HG02623 (cell line): ENCODE measurements at regions not wholly inside any gene's neighbourhood (a gene's known extent, or its start where the extent isn't known, plus 50 kb on each side); places are given as distances from the start of the nearest gene placed in this dataset.
"Not testable (repeated sequence)": the region's sequence is repeated elsewhere in the genome, so short reads cannot be mapped to it uniquely, and the experiment has no call there.

Experiments used
- ATAC-seq: cut with Tn5 transposase; IDR thresholded peaks from one replicate; pipeline ENCODE4 v1.9.1; 2021; ENCODE audit warnings: moderate library complexity; ENCODE audit not compliant: unreplicated experiment

DNA sequence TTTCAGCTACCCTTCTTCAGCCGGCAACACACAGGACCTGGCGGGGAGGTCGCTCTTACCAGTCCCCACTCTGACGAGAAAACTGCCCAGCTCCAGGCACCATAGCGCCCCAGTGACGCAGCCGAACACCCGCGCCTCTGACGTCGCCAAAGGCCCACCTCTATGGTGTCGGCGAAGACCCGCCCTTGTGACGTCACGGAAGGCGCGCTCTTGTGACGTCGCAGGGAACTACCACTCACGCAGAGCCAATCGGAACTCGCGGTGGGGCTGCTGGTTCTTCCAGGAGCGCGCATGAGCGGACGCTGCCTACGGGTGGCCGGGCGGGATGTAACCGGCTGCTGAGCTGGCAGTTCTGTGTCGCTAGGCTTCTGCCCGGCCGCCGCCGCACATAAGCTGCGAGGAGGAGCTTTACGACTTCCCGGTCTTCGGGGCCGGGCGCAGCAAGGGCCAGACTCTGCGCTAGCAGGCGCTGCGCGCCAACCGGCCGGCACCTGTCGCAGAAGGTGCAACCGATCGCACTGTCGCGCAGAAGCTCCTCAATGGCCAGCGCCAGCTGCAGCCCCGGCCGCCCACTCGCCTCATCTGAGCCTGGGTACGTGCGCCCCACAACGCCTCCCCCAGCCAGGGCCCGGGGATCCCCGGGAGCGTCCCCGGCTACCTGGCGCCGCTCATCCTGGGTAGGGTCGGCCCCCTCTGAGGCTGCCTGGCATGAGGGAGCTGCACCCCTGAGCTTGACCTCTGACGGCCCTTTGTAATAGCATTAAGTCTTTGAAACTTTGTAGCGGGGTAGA, 121.3 kb upstream of the FBXO28 start:
- ATAC-seq = peak; percentile 100

DNA sequence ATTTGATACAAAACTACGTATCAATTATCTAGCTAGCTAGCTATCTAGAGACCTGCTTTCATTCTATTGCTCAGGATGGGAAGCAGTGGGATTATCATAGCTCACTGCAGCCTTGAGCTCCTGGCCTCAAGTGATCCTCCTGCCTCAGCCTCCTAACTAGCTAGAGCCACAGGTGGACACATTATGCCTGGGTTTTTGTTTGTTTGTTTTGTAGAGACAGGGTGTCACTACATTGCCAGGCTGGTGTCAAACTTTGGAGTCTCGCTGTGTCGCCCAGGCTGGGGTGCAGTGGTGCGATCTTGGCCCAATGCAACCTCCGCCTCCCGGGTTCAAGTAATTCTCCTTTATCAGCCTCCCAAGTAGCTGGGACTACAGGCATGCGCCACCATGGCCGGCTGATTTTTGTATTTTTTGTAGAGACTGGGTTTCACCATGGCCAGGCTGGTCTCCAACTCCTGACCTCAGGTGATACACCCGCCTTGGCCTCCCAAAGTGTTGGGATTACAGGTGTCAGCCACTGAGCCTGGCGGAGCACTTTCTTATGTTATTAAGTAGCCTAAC, 122.5 kb upstream of the FBXO28 start:
- not testable (repeated sequence) for ATAC-seq

DNA sequence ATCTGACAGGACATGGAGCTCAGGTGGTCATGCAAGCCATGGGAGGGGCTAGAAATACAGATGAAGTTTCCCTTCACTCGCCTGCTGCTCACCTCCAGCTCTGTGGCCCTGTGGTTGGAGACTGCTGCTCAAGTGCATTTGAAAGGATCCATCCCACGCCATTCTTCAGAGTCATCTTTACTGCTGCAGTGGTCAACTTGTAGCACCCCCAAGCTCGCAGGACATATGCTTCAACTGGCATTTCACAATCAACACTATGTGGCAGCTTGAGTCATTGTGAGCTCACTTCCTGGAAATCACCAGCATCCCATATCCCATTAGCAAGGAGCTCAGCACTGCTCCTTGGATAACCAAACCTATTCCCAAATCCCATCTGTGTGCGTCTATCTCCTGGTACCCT, 116.2 kb upstream of the TP53BP2 start:
- not testable (repeated sequence) for ATAC-seq

DNA sequence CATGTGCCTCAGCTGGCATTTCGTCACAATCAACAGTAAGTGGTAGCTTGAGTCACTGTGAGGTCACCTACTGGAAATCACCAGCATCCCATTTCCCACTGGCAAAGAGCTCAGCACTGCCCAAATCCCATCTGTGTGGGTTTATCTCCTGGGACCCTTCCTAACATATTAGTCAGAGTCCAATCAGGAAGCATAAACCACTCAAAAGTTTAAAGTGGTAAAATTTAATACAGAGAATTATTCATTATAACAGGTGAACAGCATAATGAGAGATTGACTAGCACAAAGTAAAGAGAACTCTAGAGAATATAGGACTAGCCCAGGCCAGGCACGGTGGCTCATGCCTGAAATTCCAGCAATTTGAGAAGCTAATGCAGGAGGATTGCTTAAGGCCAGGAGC, 107.1 kb upstream of the TP53BP2 start:
- not testable (repeated sequence) for ATAC-seq

DNA sequence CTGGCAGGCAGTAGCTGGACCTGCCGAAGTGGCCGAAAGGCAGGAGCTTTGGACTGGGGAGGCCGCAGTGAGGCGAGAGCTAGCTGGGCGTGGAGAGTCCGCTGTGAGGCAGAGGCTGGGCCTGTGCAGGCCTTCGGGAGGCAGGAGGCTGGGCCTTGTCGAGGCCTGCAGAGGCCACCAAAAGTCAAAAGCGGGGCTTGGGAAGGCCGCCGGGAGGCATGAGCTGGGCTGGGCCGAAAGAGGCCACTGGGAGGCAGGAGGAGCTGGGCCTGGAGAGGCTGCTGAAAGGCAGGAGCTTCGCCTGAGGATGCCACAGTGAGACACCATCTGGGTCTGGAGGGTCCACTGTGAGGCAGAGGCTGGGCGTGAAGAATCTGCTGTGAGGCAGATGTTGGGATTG, 105.8 kb upstream of the TP53BP2 start:
- ATAC-seq = not testable (repeated sequence)

DNA sequence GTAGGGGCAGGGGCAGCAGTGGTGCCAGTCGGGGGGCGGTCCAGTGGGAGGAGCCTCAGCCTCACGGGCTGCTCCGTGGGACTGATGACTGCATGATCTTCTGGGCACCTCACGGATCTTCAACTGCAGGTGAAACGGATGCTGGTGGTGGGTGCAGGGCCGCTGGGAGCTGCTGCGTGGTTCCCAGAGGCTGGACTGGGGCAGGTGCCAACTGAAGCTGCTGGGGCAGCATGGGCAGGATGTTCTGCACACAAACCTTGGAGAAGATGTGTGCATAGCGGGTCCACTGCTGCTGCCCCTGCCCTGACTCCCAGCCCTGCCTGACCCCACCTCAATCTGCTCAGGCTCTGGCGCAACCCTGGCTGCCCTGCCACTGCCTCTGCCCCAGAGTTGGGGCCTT, 104.2 kb upstream of the TP53BP2 start:
- not testable (repeated sequence) for ATAC-seq

DNA sequence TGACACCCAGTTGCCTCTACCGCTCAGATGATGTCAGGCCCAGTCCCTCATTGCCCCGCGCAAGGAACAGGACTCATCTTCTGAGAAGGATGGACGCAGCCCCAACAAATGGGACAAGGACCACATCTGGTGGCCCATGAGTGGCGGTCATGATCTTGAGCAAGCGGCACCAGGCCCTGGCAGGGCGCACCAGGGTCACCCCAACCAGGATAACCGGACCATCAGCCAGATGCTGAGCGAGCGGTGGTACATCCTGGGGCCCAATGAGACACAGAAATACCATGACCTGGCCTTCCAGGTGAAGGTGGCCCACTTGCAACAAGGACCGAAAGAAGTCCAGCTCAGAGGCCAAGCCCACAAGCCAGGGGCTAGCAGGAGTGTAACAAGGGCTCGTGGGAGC, 102.3 kb upstream of the TP53BP2 start:
- ATAC-seq = not testable (repeated sequence)

DNA sequence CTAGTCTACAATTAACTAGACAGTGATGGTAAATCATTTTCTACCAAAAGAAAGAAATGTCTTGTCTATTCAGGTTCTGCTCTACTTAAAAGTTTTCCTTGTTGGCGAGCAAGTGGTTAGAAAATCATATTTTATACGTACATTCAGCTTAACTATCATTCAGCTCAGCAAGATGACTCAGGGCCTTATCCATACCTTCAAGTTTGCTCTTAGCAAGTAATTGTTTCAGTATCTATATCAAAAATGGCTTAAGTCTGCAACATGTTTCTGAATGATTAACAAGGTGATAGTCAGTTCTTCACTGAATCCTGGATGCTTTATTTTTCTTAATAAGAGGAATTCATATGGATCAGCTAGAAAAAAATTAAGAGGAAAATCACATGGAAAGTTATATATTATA, 90.8 kb upstream of the TP53BP2 start:
- ATAC-seq = not testable (repeated sequence)

DNA sequence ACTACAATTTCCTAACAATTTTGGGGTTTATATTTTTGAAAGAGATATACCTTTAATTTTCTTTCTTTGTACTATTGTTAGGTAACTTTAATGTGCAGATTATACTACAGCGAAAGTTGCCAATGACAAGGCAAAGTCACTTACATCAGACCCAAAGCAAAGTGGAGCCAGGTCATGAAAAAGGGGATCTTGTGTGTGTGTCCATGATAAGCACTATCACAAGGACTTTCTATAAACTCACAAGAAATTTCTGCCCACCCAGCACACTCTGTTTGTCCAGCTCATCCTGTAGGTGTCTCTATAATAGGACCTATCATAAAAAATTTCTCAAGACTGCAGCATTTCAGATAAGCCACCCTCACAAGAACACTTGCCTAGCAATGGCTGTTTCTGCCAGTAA, 85.7 kb upstream of the TP53BP2 start:
- ATAC-seq = not testable (repeated sequence)

DNA sequence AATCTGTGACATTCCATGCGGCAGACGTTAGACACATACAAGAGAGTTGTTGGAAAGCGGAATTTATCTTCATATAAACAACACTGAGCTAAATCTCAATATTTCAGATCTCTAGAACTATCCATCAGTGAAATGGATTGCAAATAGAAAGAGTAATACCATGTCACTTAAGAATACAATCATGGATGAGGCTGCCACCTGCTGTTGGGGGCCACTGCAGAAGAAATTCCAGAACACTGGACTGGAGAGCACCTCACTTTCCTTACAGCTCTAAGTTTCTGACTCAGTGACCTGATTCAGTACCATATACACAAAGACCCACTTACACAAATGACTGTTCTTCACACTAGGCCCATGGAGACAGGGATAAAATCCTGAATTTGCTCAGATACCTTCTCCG, 75.1 kb upstream of the TP53BP2 start:
- ATAC-seq = not testable (repeated sequence)

DNA sequence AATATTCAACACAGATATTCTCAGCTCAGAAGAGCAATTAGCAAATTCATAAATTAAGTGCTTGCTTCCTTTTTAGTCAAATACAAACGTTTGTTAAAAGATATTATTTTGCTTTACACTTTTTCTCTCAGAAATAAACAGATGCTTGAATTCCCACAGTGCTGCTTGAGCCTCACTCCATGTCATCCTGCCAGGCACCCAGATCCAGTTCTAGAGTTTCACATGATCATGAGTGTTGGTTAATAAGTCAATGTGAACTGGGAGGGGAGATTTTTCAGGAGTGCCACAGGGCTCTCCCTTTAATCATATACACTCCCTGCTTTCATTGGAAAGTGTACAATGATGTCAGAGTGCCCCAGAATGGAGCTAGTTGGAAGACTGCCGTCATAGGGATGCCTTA, 69.7 kb upstream of the TP53BP2 start:
- ATAC-seq = not testable (repeated sequence)

DNA sequence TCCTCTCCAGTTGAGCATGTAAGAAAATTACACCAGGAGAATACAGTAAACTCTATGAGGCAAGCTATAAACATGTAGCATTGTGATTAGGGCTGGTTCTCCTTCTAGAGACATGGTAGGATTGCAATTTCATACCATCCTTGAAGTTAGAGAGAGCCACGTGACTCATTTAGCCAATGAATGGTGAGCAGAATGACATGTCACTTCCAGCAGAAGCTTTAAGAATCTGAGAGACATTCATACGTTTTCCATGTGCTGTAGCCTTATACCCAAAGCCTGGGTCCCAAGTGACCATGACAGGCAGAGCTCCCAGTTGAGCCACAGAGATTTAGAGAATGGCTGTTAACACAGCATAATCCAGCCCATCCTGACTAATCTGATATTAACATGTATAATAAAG, 68.0 kb upstream of the TP53BP2 start:
- ATAC-seq = not testable (repeated sequence)

DNA sequence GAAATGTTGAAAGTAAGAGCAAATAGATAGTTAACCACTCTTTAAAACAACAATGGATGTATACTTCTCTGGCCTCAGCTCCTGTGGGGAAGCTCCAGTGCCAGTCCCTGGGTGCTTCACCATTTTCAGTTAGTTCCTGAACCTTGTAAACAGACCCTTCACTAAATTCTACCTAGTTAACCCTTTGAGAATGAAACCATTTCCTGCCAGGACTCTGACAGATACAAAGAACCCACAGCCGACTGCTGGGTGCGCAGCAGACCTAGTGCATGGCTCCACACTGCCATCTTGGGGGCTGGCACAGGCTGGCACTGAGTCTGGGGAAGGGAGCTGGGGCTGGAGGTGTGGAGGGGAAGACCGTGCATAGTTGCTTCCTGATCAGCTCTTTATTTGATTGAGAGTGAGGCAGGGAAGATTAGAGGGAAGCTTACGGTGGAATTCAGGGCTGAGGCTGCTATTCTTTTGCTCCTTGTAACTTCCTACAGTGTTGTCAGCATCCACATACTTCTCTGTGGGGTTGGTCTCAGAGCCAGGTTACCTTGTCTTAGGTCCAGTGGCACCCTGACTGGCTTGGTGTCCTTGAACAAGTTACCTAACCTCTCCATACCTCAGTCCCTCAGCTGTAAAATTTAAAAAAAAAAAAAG, 62.3 kb upstream of the TP53BP2 start:
- not testable (repeated sequence) for ATAC-seq

DNA sequence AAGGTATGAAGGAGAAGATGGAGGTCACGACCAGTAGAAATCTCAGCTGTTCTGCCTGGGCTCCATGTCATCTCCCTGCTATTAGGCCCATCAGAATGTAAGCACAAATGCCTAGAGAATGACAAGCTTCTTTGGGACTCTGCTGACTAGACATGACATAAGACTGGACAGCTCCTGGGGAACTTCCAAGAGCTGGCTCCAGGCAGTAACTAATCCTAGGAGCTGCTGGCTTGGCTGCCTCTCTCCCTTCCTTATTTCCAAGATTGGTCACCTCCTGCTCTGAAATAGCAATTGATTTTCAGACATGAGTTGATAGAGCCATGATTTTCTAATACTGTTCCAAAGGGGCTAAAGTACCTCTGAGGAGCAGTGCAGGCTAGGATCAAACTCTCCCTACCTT, 57.5 kb upstream of the TP53BP2 start:
- ATAC-seq = not testable (repeated sequence)

DNA sequence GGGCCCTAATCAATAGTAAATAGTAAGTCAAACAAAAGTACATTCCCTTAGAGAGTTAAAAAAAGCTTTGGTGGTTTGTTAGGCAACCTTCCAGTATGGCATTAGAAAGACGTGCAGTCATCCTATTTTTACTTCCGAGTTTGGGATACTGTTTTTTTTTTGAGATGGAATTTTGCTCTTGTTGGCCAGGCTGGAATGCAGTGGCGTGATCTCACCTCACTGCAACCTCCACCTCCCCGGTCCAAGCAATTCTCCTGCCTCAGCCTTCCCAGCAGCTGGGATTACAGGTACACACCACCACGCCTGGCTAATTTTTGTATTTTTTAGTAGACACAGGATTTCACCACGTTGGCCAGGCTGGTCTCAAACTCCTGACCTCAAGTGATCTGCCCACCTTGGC, 54.0 kb upstream of the TP53BP2 start:
- not testable (repeated sequence) for ATAC-seq

DNA sequence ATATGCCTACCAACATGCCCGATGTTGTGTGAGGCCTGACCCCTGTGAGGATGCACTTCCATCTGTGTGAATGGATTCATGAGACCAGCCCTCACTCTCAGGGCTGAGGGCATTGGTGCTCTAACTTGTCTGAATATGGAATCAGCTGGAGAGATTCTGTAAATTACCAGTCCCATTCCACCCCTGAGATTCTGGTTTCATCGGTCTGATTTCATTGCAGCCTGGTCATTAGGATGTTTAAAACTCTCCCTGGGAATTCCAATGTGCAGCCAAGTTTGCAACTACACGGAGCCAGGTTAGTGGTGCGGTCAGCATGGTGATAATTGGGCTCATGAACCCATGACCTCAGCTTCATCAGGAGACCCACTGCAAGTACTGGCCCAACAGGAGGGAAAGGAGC, 51.4 kb upstream of the TP53BP2 start:
- not testable (repeated sequence) for ATAC-seq

DNA sequence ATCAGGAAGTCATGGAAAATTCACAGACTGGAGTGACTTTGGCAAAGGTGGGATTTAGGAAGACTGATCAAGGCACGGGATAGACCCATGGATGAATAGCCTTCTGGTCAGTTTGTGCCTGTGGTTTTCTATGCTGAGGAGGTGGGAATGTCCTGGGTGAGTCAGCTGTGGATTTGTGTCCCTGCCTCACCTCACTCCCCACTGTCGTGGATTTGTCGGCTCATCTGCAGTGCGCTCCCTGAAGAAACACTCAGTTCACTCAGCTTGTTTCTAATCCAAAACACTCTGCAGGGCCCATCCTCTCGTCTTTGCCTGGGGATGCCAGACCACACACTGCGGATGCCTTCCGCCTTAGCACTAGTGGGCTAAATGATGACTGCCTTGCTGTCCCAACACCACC, 50.2 kb upstream of the TP53BP2 start:
- ATAC-seq = not testable (repeated sequence)
